IMR-90 (cell line): ENCODE measurements at regions not wholly inside any gene's neighbourhood (a gene's known extent, or its start where the extent isn't known, plus 50 kb on each side); places are given as distances from the start of the nearest gene placed in this dataset.

ENCODE experiments used
- CEBPB ChIP-seq: IDR thresholded peaks from 2 replicates; pipeline ENCODE4 v1.6.1; 2012; ENCODE audit warnings: low read depth, low read length, improper control_type of control experiment
- CTCF ChIP-seq: conservative IDR thresholded peaks from 2 replicates; pipeline ENCODE4 v1.5.1; 2012; ENCODE audit warnings: mild to moderate bottlenecking, low read depth, low read length, improper control_type of control experiment
- ELK1 ChIP-seq: fragments of 150-350 bp; IDR thresholded peaks from 2 replicates; pipeline ENCODE4 v1.6.1; 2016; ENCODE audit warnings: low read depth, mild to moderate bottlenecking, low read length, moderate library complexity, borderline replicate concordance
- FOS ChIP-seq: fragments of 150-350 bp; IDR thresholded peaks from 2 replicates; pipeline ENCODE4 v1.6.1; 2016; ENCODE audit warnings: low read depth, low read length
- MAFK ChIP-seq: IDR thresholded peaks from 2 replicates; pipeline ENCODE4 v1.6.1; 2012; ENCODE audit warnings: low read depth, low read length, improper control_type of control experiment
- MAZ ChIP-seq: IDR thresholded peaks from 2 replicates; pipeline ENCODE4 v1.6.1; 2012; ENCODE audit warnings: low read depth, mild to moderate bottlenecking, low read length, improper control_type of control experiment, moderate library complexity, borderline replicate concordance
- POLR2A ChIP-seq: IDR thresholded peaks from 2 replicates; pipeline ENCODE4 v1.6.1; 2012; ENCODE audit warnings: mild to moderate bottlenecking, low read depth, low read length
- RAD21 ChIP-seq: IDR thresholded peaks from 2 replicates; pipeline ENCODE4 v1.6.1; 2012; ENCODE audit warnings: low read length, improper control_type of control experiment
- RCOR1 ChIP-seq: IDR thresholded peaks from 2 replicates; pipeline ENCODE4 v1.6.1; 2012; ENCODE audit warnings: mild to moderate bottlenecking, low read length, improper control_type of control experiment; ENCODE audit not compliant: insufficient replicate concordance
- RFX5 ChIP-seq: IDR thresholded peaks from 2 replicates; pipeline ENCODE4 v1.8.0; 2012; ENCODE audit warnings: low read depth, mild to moderate bottlenecking, low read length, moderate library complexity
- SMC3 ChIP-seq: fragments of 150-350 bp; IDR thresholded peaks from 2 replicates; pipeline ENCODE4 v1.6.1; 2016; ENCODE audit warnings: low read depth, mild to moderate bottlenecking, antibody characterized with exemption, low read length, moderate library complexity
- USF2 ChIP-seq: fragments of 150-350 bp; IDR thresholded peaks from 2 replicates; pipeline ENCODE4 v1.6.1; 2017; ENCODE audit warnings: mild to moderate bottlenecking, antibody characterized with exemption, low read length, low read depth

- no peak for TF ChIP-seq CTCF
- TF ChIP-seq POLR2A = no peak
- TF ChIP-seq ELK1 = no peak
- no peak for TF ChIP-seq RAD21
- no peak for TF ChIP-seq CEBPB
- no peak for TF ChIP-seq RCOR1
- no peak for TF ChIP-seq MAFK
- TF ChIP-seq FOS = no peak
- TF ChIP-seq RFX5 = no peak
- TF ChIP-seq USF2 = no peak
- no peak for TF ChIP-seq MAZ
- no peak for TF ChIP-seq SMC3
Measured at GRCh38 chr6:92399911-92400310, 1019.4 kb downstream of the EPHA7 start.
